HL-60 (cell line): ENCODE measurements at regions not wholly inside any gene's neighbourhood (a gene's known extent, or its start where the extent isn't known, plus 50 kb on each side); places are given as distances from the start of the nearest gene placed in this dataset.

Experiments
- DNase-seq, 2 experiments: peaks; one replicate each; pipeline ENCODE4 v3.0.0-alpha.2; 2010 to 2020; ENCODE audit warnings: low read depth in 1 of 2, low spot score in 1 of 2
- H3K27ac ChIP-seq: fragments of 250-450 bp; sonication (Bioruptor Pico); replicated peaks from 2 replicates; pipeline ENCODE4 v1.5.1; 2020; ENCODE audit warnings: mild to moderate bottlenecking, moderate library complexity
- H3K27me3 ChIP-seq: fragments of 250-450 bp; sonication (Bioruptor Pico); 2 replicates; pipeline ENCODE4 v1.5.1; 2021; ENCODE audit warnings: mild to moderate bottlenecking, moderate library complexity; ENCODE audit not compliant: insufficient read depth, poor library complexity, severe bottlenecking
- H3K4me3 ChIP-seq: replicated peaks from 2 replicates; pipeline ENCODE4 v1.5.1; 2011; ENCODE audit warnings: mild to moderate bottlenecking, control low read depth, low read length; ENCODE audit not compliant: insufficient read depth
- GABPA ChIP-seq: IDR thresholded peaks from 2 replicates; pipeline ENCODE4 v1.6.1; 2012; ENCODE audit warnings: low read depth
- POLR2AphosphoS5 ChIP-seq: IDR thresholded peaks from 2 replicates; pipeline ENCODE4 v1.6.1; 2012; ENCODE audit warnings: low read depth
- SPI1 ChIP-seq: IDR thresholded peaks from 2 replicates; pipeline ENCODE4 v1.6.1; 2012; ENCODE audit warnings: low read depth, mild to moderate bottlenecking, borderline replicate concordance
- TF ChIP-seq, protein P1 (sequence below): IDR thresholded peaks from 2 replicates; pipeline ENCODE4 v1.6.1; 2012; ENCODE audit warnings: low read depth; ENCODE audit not compliant: insufficient replicate concordance
- TF ChIP-seq, protein P2 (sequence below): IDR thresholded peaks from one replicate; pipeline ENCODE4 v1.5.1; 2011; ENCODE audit warnings: low read length, control low read depth, inconsistent platforms; ENCODE audit not compliant: insufficient read depth

DNA sequence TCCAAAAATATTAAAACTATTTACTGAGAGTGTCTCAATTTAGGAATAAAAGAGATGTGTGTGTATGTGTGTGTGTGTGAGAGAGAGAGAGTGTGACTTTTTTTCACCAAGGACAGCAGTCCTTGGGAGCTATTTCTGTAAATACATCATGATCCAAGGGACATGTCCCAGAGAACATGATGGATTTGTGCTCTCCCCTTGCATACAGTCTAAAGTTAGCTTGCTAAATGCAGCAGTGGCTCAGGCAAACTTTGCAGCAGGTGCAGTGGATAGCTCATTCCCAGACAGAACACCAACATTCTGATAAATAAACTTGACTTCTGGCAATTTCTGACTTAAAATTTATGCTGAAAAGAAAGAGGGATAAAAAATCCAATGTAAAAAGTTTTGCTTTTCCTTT is 55.4 kb upstream of the SGCD start:
- Histone ChIP-seq H3K27ac (no peak overlapping the region), H3K4me3 (no peak overlapping the region), H3K27me3 (no peaks in the 10 kb centered on the region)
- TF ChIP-seq, protein P1, sequence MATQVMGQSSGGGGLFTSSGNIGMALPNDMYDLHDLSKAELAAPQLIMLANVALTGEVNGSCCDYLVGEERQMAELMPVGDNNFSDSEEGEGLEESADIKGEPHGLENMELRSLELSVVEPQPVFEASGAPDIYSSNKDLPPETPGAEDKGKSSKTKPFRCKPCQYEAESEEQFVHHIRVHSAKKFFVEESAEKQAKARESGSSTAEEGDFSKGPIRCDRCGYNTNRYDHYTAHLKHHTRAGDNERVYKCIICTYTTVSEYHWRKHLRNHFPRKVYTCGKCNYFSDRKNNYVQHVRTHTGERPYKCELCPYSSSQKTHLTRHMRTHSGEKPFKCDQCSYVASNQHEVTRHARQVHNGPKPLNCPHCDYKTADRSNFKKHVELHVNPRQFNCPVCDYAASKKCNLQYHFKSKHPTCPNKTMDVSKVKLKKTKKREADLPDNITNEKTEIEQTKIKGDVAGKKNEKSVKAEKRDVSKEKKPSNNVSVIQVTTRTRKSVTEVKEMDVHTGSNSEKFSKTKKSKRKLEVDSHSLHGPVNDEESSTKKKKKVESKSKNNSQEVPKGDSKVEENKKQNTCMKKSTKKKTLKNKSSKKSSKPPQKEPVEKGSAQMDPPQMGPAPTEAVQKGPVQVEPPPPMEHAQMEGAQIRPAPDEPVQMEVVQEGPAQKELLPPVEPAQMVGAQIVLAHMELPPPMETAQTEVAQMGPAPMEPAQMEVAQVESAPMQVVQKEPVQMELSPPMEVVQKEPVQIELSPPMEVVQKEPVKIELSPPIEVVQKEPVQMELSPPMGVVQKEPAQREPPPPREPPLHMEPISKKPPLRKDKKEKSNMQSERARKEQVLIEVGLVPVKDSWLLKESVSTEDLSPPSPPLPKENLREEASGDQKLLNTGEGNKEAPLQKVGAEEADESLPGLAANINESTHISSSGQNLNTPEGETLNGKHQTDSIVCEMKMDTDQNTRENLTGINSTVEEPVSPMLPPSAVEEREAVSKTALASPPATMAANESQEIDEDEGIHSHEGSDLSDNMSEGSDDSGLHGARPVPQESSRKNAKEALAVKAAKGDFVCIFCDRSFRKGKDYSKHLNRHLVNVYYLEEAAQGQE, result no peak
- TF ChIP-seq POLR2AphosphoS5 (no peak), SPI1 (no peak), GABPA (no peak)
- TF ChIP-seq, protein P2, sequence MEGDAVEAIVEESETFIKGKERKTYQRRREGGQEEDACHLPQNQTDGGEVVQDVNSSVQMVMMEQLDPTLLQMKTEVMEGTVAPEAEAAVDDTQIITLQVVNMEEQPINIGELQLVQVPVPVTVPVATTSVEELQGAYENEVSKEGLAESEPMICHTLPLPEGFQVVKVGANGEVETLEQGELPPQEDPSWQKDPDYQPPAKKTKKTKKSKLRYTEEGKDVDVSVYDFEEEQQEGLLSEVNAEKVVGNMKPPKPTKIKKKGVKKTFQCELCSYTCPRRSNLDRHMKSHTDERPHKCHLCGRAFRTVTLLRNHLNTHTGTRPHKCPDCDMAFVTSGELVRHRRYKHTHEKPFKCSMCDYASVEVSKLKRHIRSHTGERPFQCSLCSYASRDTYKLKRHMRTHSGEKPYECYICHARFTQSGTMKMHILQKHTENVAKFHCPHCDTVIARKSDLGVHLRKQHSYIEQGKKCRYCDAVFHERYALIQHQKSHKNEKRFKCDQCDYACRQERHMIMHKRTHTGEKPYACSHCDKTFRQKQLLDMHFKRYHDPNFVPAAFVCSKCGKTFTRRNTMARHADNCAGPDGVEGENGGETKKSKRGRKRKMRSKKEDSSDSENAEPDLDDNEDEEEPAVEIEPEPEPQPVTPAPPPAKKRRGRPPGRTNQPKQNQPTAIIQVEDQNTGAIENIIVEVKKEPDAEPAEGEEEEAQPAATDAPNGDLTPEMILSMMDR, result no peak
- no peak for DNase-seq

DNA sequence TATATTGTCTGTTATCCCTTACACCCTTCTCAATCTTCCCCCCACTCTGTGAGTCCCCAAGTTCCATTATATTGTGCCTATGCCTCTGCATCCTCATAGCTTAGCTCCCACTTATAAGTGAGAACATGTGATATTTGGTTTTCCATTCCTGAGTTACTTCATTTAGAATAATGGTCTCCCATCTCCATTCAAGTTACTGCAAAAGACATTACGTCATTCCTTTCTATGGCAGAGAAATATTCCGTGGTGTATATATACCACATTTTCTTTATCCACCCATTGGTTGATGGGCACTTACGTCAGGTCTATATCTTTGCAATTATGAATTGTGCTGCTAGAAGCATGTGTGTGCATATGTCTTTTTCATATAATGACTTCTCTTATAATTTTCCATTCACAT is 54.8 kb upstream of the SGCD start:
- Histone ChIP-seq H3K27me3 (no peaks in the 10 kb centered on the region), H3K27ac (no peak overlapping the region), H3K4me3 (no peak overlapping the region)
- DNase-seq, result no peak
- TF ChIP-seq POLR2AphosphoS5 (no peak), GABPA (no peak)
- TF ChIP-seq, protein P1, result no peak
- TF ChIP-seq, protein P2, result no peak

DNA sequence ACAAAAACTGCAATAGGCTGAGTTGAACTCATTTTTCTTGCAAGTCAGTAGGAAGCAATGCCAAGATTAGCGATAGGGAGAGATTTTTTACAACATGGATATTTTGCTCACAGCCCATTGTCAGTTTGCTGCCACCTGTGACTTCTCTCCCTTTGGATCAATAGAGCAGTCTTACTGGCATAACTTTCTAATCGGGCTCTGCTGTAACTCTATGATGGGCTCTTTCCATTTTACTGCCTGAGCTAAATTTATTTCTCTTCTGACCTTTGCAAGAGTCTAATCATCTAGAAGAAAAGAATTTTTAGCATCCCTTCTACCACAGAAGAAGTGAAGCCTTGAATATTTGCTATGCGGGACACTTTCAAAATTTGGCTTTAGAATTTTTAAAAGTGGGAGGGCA is 53.6 kb upstream of the SGCD start:
- H3K27me3 ChIP-seq, result no peaks in the 10 kb centered on the region
- no peak for DNase-seq
- H3K4me3 ChIP-seq, result no peak overlapping the region
- no peak overlapping the region for H3K27ac ChIP-seq
- TF ChIP-seq, protein P2, result no peak
- TF ChIP-seq GABPA (no peak), POLR2AphosphoS5 (no peak)

DNA sequence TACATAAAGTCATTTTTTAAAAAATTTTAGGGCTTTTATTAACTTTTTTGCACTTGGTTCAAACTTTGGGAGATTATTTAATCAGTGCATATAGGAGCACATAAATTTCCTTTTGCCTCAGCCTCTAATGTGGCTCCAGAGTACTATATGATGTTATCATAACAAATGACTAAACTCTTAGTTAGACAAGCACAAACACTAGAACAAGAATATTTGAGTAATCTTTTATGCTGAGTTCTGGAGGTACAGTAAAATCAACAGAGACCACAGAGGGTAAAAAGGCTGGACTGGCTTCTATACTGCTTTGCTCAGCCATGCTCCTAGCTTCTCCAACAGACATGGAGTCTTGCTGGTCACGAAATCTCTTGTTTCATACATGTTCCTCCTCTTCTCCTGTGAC is 52.5 kb upstream of the SGCD start:
- no peaks in the 10 kb centered on the region for H3K27me3 ChIP-seq
- TF ChIP-seq, protein P1, result no peak
- TF ChIP-seq, protein P2, result no peak
- TF ChIP-seq GABPA, result no peak
- TF ChIP-seq SPI1, result no peak
- TF ChIP-seq POLR2AphosphoS5, result no peak
- H3K27ac ChIP-seq, result no peak overlapping the region
- DNase-seq, result no peak
- H3K4me3 ChIP-seq, result no peak overlapping the region
